HG03108 (cell line): ENCODE measurements at regions not wholly inside any gene's neighbourhood (a gene's known extent, or its start where the extent isn't known, plus 50 kb on each side); places are given as distances from the start of the nearest gene placed in this dataset.

ENCODE experiments used
- ATAC-seq: cut with Tn5 transposase; IDR thresholded peaks from one replicate; pipeline ENCODE4 v1.9.1; 2021; ENCODE audit warnings: moderate library complexity; ENCODE audit not compliant: unreplicated experiment

DNA sequence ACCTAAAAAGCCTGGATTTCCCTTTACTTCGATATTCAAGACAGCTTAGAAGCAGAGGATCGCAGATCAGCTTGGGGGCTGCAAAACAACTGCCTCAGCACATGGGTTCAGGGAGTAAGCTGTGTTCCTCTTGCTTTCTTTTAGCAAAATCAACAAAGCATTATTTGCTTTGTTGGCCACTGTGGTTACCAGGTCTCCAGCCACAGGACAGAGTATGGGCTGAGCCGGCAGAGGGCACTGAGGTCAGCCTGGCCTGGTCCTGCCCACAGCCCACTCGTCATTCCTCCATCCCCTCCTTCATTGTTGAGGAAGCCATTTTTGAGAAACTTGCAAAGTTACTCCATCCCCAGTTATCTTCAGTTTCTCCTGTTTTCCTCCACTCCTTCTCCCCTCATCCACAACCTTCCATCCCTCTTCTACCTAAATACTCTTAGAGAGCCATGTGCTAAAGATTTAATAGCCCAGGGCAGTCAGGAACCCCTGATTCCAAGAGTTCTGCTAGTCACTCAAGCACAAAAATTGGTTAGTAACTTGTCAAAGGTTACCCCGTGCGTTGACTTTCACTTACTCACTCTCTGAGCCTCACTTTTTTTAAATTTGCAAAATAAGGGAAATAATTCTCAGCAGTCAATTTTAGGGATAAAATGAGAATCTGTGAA lies 60.0 kb upstream of the HES1 start:
- ATAC-seq, result no peak

DNA sequence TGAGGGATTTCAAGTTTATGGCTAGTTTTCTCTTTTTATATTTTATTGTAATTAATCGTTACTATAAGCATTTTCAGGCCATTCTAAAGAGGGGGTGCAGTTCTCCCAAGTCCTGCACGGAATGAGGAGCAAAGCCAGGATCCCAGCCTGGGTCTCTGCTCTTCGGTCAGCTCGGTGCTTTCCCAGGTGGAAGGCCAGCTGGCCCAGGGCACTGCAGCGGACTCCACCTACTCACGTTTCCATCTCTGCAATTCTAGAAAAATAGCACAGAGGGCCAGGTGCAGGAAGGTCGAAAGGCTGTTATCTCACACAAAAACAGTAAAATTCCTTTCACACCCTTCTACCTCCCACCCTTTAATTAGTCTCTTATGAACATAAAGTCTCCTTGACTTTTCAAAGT lies 59.5 kb upstream of the HES1 start:
- ATAC-seq, result no peak

GRCh38 chr3:194077602-194078001 lies 58.3 kb upstream of the HES1 start:
- no peak for ATAC-seq

DNA sequence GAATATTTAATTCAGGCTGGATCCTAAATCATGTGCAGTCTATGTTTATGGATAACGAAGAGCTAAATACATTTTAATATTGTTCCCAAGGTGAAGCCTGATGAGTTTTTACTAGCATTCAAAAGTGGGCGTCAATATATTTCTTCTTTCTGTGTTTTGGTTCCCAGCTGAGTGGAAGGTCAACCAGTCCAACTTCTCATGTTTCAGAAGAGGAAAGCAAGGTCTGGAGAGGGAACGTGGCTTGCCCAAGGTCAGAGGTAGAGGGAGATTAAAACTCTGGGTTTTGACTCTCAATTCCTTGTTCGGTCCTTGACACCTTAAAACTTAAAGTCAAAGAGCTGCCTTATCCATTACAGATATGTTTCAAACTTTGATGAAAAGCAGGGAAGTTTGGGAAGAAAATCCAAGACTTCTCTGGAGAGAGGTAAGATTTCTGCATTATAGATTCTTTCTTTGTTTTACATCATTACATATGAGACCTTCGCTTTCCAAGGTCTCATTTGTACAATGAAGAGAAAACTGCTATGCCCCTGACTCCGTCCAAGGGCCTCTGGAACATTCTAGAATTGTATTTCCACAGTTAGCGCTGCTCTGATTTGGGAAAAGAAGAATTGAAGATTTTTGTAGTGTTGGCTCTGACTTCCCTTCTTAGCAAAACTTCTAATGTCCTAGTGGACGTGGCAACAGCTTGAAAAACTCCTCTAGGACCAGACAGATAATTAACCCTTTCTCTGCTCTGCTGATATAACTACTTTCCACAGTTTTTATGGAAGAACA lies 57.7 kb upstream of the HES1 start:
- no peak for ATAC-seq

- no peak for ATAC-seq
These were observed 56.2 kb upstream of the HES1 start for GRCh38 chr3:194079702-194080172.

GRCh38 chr3:194080436-194080835 lies 55.5 kb upstream of the HES1 start:
- no peak for ATAC-seq

GRCh38 chr3:194080913-194081800 lies 54.8 kb upstream of the HES1 start:
- no peak for ATAC-seq

- ATAC-seq, result no peak
These were observed 54.1 kb upstream of the HES1 start for GRCh38 chr3:194081826-194082225.

DNA sequence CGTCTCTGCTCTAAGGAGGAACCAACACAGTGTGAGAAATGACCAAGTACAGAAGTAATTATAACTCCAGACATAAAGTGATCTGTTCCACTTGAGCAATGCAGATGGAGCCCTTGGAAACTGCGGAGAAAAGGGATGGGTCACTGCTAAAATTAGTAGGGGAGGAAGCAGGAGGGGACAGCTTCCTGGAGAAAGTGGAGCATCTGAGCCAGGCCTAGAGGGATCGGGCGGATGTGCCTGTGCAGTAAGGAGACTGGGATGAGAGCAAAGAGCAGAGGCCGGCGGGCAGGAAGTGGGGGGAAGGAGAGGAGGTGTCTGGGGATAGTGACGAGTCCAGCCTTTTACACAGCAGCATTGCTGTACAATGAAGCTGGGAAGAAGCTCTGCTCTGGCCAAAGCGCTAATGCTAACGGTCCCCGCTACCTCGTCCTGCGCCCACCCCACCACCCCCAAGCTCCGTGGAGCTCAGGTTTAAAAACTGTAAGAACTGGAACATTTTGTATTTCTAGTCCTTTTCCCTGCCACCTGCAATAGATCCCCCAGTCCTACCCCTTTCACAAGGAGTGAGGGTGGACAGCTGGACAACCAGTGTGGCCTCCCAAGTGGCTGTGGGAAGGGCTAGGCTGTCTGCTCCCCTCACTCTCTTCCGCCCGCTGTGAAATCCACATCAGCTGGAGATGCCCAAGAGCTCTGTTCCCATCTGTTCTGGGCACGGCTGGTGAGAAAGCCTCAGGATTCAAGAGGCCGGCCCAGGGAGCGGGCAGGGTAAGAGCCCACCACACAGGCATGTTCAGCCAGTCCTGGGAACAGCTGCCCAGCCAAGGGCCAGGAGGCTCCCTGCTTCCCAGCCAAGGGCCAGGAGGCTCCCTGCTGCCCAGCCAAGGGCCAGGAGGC lies 53.0 kb upstream of the HES1 start:
- no peak for ATAC-seq

- ATAC-seq, result peak; percentile 31
These were observed 52.2 kb upstream of the HES1 start for GRCh38 chr3:194083637-194084224.

- ATAC-seq, result peak; percentile 93
These were observed 51.7 kb upstream of the HES1 start for GRCh38 chr3:194084284-194084683.
